HepG2 (cell line): ENCODE measurements at regions not wholly inside any gene's neighbourhood (a gene's known extent, or its start where the extent isn't known, plus 50 kb on each side); places are given as distances from the start of the nearest gene placed in this dataset.

Source experiments
- ATAC-seq: fragments of 200-7000 bp; cut with Tn5 transposase; 3 replicates; pipeline ENCODE4 v1.9.1; 2020; ENCODE audit warnings: mild to moderate bottlenecking, moderate library complexity
- BruUV-seq: library from RNA; stranded (reverse); fragments of 400-500 nt; replicated peaks from 2 replicates; lab custom pipeline; 2021; lab: Mats Ljungman, UMichigan
- CTCF ChIA-PET: fragments of 300-600 bp; formaldehyde crosslinking; extraction: SDS; loops from one replicate; lab custom pipeline; 2021; ENCODE audit warnings: low total read pairs, inconsistent platforms, low intra/inter-chr PET ratio; lab: Yijun Ruan, JAX
- POLR2A ChIA-PET: fragments of 350-600 bp; sonication (Branson Sonifier 250); formaldehyde crosslinking; loops from one replicate; lab custom pipeline; 2020; ENCODE audit warnings: antibody characterized with exemption, inconsistent platforms; lab: Yijun Ruan, JAX
- DNase-seq: peaks from one replicate; pipeline ENCODE4 v3.0.0-alpha.2; 2015; ENCODE audit warnings: low spot score
- FAIRE-seq: peaks from 3 replicates; lab custom pipeline; 2011; peaks lifted over from hg19 to GRCh38; lab: Jason Lieb, UNC
- H2AFZ ChIP-seq: one replicate; pipeline ENCODE4 v1.6.1; 2011; ENCODE audit warnings: low read length, inconsistent platforms
- H3K27ac ChIP-seq: fragments of 300-600 bp; 3 replicates; pipeline ENCODE4 v1.8.0; 2011; ENCODE audit warnings: mixed run types, mild to moderate bottlenecking, mixed read lengths, low read length, inconsistent platforms; ENCODE audit not compliant: insufficient read depth; ENCODE audit errors: extremely low read length
- H3K27me3 ChIP-seq, 2 experiments: fragments of 200-600 bp in 1 of 2; 2 replicates in 1 of 2; 3 replicates in 1 of 2; pipeline versions ENCODE4 v1.6.0 to v1.8.0; 2011; ENCODE audit warnings: low read length in 2 of 2, mild to moderate bottlenecking in 2 of 2, moderate library complexity in 2 of 2, inconsistent platforms in 1 of 2; ENCODE audit not compliant: insufficient read depth in 2 of 2, control insufficient read depth in 1 of 2
- H3K36me3 ChIP-seq, 2 experiments: fragments of 200-600 bp in 1 of 2; replicated peaks in 1 of 2; 2 replicates in 1 of 2; 3 replicates in 1 of 2; pipeline versions ENCODE4 v1.5.1 to v1.8.0; 2011; ENCODE audit warnings: low read length in 2 of 2, inconsistent platforms in 1 of 2; ENCODE audit not compliant: insufficient read depth in 2 of 2, control insufficient read depth in 1 of 2
- H3K4me1 ChIP-seq: 2 replicates; pipeline ENCODE4 v1.5.1; 2012; ENCODE audit warnings: low read length, inconsistent platforms; ENCODE audit not compliant: insufficient read depth
- H3K4me2 ChIP-seq: 2 replicates; pipeline ENCODE4 v1.6.0; 2011; ENCODE audit warnings: low read depth, low read length, inconsistent platforms
- H3K4me3 ChIP-seq, 3 experiments: fragments of 200-600 bp in 1 of 3; sonication (generic), shearing (Covaris generic) in 1 of 3; replicated peaks in 1 of 3; 2 replicates each; pipeline ENCODE4 v1.5.1; 2011 to 2016; ENCODE audit warnings: low read length in 3 of 3, inconsistent platforms in 2 of 3, low read depth in 2 of 3, mild to moderate bottlenecking in 2 of 3, control low read depth in 1 of 3, mixed read lengths in 1 of 3; ENCODE audit not compliant: insufficient read depth in 1 of 3
- H3K79me2 ChIP-seq: one replicate; pipeline ENCODE4 v1.6.1; 2011; ENCODE audit warnings: low read length, inconsistent platforms; ENCODE audit not compliant: insufficient read depth
- H3K9ac ChIP-seq: 2 replicates; pipeline ENCODE4 v1.6.0; 2011; ENCODE audit warnings: mild to moderate bottlenecking, low read depth, low read length, inconsistent platforms; ENCODE audit not compliant: insufficient read depth
- H3K9me3 ChIP-seq: 2 replicates; pipeline ENCODE4 v1.5.1; 2012; ENCODE audit warnings: mild to moderate bottlenecking, low read length
- H4K20me1 ChIP-seq: 2 replicates; pipeline ENCODE4 v1.6.0; 2011; ENCODE audit warnings: inconsistent platforms, mild to moderate bottlenecking, low read length, moderate library complexity; ENCODE audit not compliant: insufficient read depth
- ATRX ChIP-seq: sonication (generic); formaldehyde crosslinking; IDR thresholded peaks from 2 replicates; pipeline ENCODE4 v1.4.0; 2020; ENCODE audit warnings: missing genetic modification reagents, borderline replicate concordance
- DMAP1 ChIP-seq: IDR thresholded peaks from 2 replicates; pipeline ENCODE4 v1.6.1; 2016
- GATAD1 ChIP-seq: IDR thresholded peaks from 2 replicates; pipeline ENCODE4 v1.6.1; 2016; ENCODE audit warnings: missing genetic modification reagents, missing compliant biosample characterization
- HDAC6 ChIP-seq: fragments of 200-600 bp; sonication (generic); IDR thresholded peaks from 2 replicates; pipeline ENCODE4 v1.7.0; 2017; ENCODE audit warnings: mild to moderate bottlenecking, antibody characterized with exemption, low read length, low read depth
- IKZF4 ChIP-seq: sonication (generic); formaldehyde crosslinking; IDR thresholded peaks from 2 replicates; pipeline ENCODE4 v1.5.1; 2020; ENCODE audit warnings: borderline replicate concordance, mild to moderate bottlenecking, low read depth, missing genetic modification reagents; ENCODE audit errors: not compliant biosample characterization
- SNAPC5 ChIP-seq: sonication (generic); formaldehyde crosslinking; IDR thresholded peaks from 2 replicates; pipeline ENCODE4 v1.8.1; 2023; ENCODE audit warnings: mild to moderate bottlenecking, missing genetic modification reagents, borderline replicate concordance
- TBL1XR1 ChIP-seq: fragments of 150-350 bp; IDR thresholded peaks from 2 replicates; pipeline ENCODE4 v1.6.1; 2014; ENCODE audit warnings: borderline replicate concordance, low read length; ENCODE audit not compliant: partially characterized antibody
- TCF7L2 ChIP-seq: IDR thresholded peaks from 2 replicates; pipeline ENCODE4 v1.6.1; 2011; ENCODE audit warnings: mild to moderate bottlenecking, low read depth, low read length, moderate library complexity
- ZNF407 ChIP-seq: sonication (generic); formaldehyde crosslinking; IDR thresholded peaks from one replicate; pipeline ENCODE4 v1.5.1; 2020; ENCODE audit warnings: mild to moderate bottlenecking, missing genetic modification reagents; ENCODE audit errors: not compliant biosample characterization
- ZNF446 ChIP-seq: sonication (generic); formaldehyde crosslinking; IDR thresholded peaks from 2 replicates; pipeline ENCODE4 v1.5.0; 2020; ENCODE audit warnings: mild to moderate bottlenecking, missing genetic modification reagents
- ZNF572 ChIP-seq: sonication (generic); formaldehyde crosslinking; IDR thresholded peaks from 2 replicates; pipeline ENCODE4 v1.5.1; 2020; ENCODE audit warnings: mild to moderate bottlenecking, missing genetic modification reagents
- ZNF615 ChIP-seq: sonication (generic); formaldehyde crosslinking; IDR thresholded peaks from 2 replicates; pipeline ENCODE4 v1.5.0; 2020; ENCODE audit warnings: mild to moderate bottlenecking, missing genetic modification reagents, borderline replicate concordance
- WGBS: methylation state at CpG from one replicate; pipeline ENCODE4 v1.1.6; 2017; ENCODE audit warnings: low lambda C conversion rate; 5-methylcytosine and 5-hydroxymethylcytosine counted together
- in situ Hi-C: cut with HindIII; loops from 2 replicates; pipeline ENCODE4 v1.10.0; 2017; ENCODE audit warnings: low pct_unique_long_range_greater_than_20kb; ENCODE audit not compliant: extremely low pct_ligation_motif_present
- intact Hi-C: fragments of 100-400 bp; cut with micrococcal nuclease; formaldehyde crosslinking; loops from one replicate; pipeline ENCODE4 v1.10.0; 2022; ENCODE audit not compliant: unreplicated experiment
- TF ChIP-seq, protein P1 (sequence below): sonication (generic); formaldehyde crosslinking; IDR thresholded peaks from 2 replicates; pipeline ENCODE4 v1.8.0; 2022; ENCODE audit warnings: mild to moderate bottlenecking, missing genetic modification reagents, borderline replicate concordance
- TF ChIP-seq, protein P2 (sequence below): sonication (generic); formaldehyde crosslinking; IDR thresholded peaks from 2 replicates; pipeline ENCODE4 v1.5.1; 2020; ENCODE audit warnings: mild to moderate bottlenecking, missing genetic modification reagents, borderline replicate concordance

DNA sequence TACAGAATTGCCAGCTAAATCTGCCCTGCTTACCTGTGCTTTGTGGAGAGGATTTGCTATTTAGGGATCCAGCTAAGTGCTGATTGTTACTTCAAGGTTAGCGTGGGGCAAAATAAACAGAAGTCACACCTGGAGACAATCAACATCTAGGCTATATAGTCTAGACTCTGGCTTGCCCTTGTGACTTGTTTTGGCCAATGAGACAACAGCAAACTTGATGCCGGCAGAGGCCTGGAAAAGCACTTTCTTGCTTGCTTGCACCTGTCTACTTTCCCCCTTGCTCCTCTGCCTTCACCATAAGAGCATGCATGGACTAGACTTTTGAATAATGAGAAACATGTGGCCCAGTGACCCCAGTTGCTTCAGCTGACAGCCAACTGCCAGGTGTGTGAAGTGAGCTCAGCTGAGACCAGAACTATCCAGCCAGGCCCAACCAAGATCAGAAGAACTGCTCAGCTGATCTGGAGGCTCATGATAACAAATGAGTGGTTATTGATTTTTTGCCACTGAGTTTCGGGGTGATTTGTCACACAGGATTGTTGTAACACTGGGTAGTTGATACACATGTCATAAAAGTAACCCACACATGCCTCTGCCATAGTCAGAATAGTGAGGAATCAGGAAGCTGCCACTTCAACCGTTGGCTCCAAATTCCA is 164.4 kb downstream of the RBMX2 start:
- no peak for FAIRE-seq
- ATAC-seq, result no peak
- Histone ChIP-seq H3K27me3 (no peaks in the 10 kb centered on the region), H4K20me1 (no peaks in the 10 kb centered on the region), H3K4me3 (no peak overlapping the region), H2AFZ (no peak overlapping the region), H3K4me1 (no peaks in the 10 kb centered on the region), H3K9me3 (no peaks in the 10 kb centered on the region), H3K27ac (no peak overlapping the region), H3K4me2 (no peak overlapping the region), H3K9ac (no peak overlapping the region), H3K79me2 (no peaks in the 10 kb centered on the region), H3K36me3 (no peaks in the 10 kb centered on the region)
- POLR2A ChIA-PET, result no interaction called here
- intact Hi-C loops (no loop called here), in situ Hi-C loops (no loop called here)
- CTCF ChIA-PET, result no interaction called here
- BruUV-seq, result no TSS peak
- 50% methylated on average over 2 of the region's 4 CpGs for WGBS
- DNase-seq, result no peak
- no peak for TF ChIP-seq HDAC6
- no peak for TF ChIP-seq DMAP1 (CRISPR knock-in tag)
- TF ChIP-seq ZNF572, result no peak
- TF ChIP-seq SNAPC5 (CRISPR knock-in tag), result no peak
- no peak for TF ChIP-seq ZNF446 (CRISPR knock-in tag)
- no peak for TF ChIP-seq ZNF407
- TF ChIP-seq GATAD1, result no peak
- TF ChIP-seq, protein P1, sequence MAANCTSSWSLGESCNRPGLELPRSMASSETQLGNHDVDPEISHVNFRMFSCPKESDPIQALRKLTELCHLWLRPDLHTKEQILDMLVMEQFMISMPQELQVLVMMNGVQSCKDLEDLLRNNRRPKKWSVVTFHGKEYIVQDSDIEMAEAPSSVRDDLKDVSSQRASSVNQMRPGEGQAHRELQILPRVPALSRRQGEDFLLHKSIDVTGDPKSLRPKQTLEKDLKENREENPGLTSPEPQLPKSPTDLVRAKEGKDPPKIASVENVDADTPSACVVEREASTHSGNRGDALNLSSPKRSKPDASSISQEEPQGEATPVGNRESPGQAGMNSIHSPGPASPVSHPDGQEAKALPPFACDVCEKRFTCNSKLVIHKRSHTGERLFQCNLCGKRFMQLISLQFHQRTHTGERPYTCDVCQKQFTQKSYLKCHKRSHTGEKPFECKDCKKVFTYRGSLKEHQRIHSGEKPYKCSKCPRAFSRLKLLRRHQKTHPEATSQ (CRISPR knock-in tag), result no peak
- TF ChIP-seq, protein P2, sequence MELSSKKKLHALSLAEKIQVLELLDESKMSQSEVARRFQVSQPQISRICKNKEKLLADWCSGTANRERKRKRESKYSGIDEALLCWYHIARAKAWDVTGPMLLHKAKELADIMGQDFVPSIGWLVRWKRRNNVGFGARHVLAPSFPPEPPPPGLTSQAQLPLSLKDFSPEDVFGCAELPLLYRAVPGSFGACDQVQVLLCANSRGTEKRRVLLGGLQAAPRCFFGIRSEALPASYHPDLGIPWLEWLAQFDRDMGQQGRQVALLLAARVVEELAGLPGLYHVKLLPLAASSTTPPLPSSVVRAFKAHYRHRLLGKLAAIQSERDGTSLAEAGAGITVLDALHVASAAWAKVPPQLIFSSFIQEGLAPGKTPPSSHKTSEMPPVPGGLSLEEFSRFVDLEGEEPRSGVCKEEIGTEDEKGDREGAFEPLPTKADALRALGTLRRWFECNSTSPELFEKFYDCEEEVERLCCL, result no peak
- TF ChIP-seq TBL1XR1, result no peak
- TF ChIP-seq IKZF4, result no peak
- TF ChIP-seq ZNF615 (CRISPR knock-in tag), result no peak
- no peak for TF ChIP-seq ATRX (CRISPR knock-in tag)
- TF ChIP-seq TCF7L2, result no peak
